NCI-H1048 (cell line): ENCODE measurements at regions not wholly inside any gene's neighbourhood (a gene's known extent, or its start where the extent isn't known, plus 50 kb on each side); places are given as distances from the start of the nearest gene placed in this dataset.

Experiments used
- DNase-seq: peaks from one replicate; lab custom pipeline; 2025; lab: John Stamatoyannopoulos, UW

DNA sequence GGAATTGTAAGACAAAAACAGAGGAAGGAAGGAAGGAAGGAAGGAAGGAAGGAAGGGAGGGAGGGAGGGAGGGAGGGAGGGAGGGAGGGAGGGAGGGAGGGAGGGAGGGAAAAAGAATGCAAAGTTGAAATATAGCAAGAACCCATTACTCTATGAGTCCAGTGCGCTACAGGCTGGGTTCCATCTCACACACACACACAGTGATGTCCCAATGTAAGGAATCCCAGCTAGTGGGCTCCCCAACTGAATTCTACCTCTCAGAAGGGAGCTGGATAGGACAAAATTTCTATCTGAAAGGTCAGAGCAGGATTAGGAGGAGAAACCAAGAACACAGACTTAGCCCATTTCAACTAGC is 173.4 kb downstream of the DAD1 start:
- DNase-seq = no peak

DNA sequence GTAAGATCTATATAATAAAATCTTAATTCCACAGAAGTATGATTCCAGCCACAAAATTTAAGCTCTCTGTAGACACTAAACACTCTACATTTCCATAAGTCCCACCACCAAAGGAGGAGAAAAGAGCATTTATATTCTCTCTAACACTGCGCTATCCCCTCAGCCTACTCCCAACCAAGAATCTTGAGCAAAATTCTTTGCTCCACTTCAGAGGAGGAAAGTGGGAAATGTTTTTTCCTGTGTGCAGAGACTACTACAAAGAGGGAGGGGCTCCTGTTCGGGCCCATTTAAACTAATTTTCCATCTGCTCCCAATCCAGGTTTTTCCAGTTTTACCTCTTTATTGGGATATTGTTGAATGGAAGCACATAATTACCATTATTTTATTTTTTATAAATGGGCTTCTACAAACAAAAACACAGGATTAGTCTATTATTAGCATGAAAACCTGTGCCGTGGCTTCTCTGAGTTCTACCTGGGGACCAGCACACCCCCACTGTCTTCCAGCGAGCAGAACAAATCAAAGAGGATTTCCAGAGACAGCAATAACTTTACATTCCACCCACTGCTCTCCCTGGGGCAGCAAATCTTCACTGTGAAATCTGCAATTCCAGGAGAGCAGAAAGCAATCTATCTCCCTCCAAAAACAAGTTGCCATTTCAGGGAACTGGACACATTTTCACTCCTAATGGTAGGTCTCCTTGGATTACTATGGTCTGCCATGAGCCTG is 174.0 kb downstream of the DAD1 start:
- DNase-seq = no peak

DNA sequence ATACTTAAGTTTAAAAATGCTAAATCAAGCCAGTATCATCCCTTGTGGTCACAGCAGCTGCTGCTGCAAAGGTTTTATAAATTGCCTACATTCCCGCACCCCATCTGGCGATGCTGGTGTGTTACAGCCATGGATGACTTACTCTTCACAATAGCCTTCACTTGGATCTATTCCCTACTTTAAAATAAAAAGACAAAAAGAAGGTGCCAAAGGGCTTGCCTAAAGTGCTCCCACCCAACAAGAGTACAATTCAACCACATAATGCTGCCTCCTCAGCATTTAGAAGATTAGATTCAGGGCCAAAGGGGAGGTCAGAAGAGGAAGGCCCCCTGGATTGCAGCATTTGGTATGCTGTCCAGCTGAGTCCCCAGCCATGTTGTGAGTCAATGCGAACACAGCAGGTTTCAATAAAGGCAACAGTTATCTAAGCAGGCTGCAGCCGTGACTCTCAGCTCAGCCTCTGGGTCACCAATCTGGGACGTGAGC is 176.1 kb downstream of the DAD1 start:
- no peak for DNase-seq

DNA sequence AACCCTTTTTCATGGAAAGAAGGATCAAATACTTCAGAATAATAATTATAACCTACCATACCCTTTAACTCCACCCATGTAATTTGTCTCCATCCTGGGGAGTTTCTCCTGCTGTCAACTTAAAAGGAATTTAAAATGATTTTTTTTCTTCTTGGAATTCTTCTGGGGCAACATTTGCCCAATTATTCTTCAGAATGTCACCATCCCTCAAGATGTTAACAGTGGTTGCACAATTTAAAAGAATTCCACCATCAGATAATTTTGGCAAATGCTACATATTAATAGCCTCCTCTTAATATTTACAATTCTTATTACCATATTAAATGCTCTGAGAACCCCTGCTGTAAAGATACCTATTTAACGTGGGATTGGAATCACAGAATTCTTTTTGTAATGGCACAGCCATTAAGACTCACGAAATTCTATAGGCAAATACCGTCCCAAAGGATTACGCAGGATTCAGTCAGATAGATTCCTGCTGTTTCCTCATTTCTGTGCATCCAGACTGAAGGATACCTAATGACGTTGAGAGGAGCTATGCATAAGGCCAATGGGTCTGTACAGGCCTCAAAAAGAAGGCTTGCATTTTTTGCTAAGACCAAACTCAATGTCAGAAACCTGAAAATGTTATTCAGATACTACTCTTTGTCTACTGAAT is 177.5 kb downstream of the DAD1 start:
- DNase-seq = no peak

DNA sequence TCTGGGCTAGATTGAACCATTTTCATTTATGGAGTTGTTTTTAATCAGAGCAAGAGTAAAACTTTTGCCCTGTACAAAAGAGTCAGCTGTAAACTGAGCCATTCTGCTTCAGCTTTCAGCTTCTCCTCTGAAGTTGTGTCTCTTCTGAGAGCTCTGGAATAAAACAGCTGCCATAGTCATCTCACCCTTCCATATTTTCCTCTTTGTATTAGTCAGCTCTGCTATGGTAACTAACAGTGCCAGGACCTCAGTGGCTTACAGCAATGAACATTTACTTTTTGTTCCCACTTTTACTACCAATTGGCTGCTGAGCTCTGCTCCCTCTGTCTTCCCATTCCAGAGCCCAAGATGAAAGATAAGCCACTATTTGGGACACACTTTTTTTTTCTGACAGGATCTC is 178.5 kb downstream of the DAD1 start:
- DNase-seq = no peak

DNA sequence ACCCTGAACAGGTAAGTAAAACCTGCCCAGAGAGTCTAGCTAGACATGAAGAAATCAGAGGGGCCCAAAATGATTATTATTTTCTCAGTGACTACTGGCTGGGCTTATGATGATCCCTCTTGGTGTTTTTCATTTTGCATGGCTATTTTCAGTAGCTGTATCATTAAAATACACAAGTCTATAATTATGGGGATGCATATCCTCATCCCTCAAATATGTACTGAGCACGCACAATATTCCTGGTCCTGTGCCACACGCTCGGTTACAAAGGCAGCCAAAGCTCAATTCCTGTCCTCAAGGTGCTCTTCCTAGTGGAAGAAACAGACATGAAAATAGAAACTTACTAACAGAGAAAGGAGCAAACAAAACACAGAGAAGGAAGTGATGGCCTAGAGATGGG is 180.0 kb downstream of the DAD1 start:
- no peak for DNase-seq

DNA sequence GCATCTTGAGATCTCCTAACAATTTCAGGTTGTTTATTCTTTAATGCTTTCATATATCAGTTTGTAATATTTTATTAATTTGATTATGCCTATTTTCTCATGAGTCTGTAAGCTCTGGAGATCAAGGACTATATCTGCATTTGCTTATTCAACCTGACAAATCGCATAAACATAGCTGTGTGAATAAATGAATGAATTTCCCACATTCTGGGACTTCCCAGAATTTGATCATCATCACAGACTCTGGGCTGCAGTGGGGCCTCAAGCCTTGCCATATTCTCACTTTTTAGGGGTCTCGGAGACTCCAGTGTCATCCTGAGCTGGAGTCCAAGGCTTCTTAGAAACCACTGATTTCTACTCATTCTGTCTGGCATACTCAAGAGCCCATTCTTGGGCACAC is 180.5 kb downstream of the DAD1 start:
- no peak for DNase-seq

DNA sequence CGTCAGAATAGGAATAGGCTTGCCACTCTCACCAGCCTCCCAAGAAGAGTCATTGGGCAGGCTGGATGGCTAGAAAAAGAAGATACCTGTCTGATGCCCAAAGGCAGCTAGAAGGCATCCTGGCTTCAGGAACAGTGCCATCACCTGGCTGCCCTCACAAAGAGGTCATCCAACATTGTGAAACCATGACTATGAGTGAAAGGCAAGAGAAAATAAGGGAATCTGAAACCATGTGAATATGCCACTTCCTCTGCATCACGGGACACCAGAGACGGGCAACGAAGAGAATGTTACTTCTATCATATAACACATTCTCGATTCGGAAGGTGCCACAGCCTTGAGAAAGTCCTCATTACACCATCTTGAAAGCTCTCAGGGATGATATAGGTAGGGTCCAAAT is 182.0 kb downstream of the DAD1 start:
- DNase-seq = no peak

DNA sequence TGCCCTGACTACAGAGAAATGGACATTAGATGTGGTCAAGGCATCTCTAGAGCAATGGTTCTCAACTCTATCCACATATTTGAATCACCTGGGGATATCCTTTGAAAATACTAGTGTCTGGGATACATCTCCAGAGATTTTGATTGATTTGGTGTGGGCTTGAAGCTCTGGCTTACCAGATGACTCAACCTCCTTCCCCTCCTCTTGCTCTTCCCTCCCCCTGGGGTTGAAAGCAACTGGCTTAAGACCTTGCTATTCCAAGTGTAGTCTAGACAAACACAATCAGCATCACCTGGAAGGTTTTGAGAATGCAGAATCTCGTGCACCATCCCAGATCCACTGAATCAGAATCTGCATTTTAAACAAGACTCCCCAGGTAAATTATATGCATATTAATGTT is 183.8 kb downstream of the DAD1 start:
- DNase-seq = no peak

DNA sequence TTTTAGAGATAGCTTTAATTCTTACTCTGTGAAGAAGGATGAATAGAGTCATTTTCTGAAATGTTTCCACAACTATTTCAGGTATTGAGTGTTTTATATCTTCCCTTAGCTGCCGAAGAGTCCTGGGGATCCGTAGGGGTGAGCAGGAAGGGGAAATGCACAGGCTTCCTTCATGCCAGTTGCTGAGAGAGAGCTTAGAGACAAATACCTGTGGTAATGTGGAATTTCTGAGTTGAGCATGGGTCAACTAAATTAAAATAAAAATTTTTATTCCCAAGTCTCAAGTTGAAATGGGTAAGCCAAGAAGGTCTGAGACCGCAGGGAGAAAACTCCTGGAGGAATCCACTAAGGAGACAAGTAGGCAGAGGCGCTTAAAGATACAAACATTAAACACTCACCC is 185.7 kb downstream of the DAD1 start:
- no peak for DNase-seq

DNA sequence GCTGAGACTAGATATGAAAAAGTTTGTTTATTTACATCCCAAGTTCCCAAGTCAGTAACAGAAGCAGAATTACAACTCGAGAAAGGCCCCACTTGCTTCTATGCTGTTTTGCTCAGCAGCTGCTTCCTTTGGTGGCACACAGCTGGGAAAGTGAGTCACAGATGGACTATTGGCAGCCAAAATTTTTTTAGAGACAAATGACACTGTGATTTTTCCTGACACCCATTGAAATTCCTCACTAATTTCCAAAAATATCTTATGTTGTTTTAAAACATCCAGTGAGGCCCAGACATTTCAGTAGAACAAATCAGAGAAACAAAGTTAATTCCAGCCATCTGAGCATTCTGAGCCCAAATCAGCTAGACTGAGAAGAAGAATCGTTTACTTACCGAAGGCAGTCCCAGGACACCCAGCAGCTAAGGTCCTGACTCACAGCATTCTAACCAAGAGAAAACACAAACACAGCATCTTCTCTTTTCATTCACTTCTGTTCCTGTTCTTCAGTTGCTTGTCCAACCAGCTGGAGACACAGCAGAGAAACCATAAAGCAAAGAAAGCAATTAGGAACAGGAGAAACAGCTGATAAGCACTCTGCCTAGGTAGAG is 188.3 kb downstream of the DAD1 start:
- no peak for DNase-seq

DNA sequence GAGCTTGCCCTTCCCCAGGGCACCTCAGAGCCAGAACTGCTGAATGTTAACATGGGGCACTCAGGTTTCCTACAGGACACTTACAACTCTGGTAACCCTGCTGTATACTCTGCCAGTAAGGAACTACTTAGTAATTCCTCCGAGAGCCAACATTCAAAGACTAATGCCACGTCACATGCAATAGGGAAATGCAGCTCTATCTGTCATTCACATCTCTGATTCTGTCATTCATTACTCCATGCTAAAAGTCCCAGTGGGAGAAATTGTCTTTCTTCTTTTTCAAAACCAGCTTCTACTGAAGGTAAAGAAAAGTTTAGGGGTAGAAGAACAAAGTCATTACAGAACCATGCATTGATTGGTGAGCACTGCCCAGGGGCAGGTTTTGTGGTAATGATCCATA is 189.2 kb downstream of the DAD1 start:
- no peak for DNase-seq

DNA sequence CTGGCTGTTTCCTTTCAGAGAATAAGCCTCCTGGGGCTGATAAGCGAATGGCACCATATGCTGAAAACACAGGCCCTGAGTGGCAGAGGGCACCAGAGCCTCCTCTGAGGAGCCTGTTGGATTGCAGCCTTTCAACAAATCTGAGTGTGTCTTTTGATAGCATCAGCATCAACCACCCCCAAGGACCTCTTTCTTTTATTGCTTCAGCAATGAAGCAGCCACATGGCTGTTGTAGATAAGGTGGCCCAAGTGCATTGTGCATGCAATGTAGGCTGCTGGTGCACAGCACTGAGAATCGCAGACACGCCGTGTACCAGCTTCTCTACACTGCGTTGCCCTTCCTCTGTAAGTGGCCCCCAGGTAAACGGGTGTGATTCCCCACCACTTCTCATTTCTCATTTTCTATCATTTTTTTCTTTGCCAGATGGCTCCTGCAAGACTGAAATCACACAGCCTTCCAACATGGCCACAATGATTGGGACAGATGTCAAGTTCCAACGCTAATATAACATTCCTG is 191.7 kb downstream of the DAD1 start:
- no peak for DNase-seq

DNA sequence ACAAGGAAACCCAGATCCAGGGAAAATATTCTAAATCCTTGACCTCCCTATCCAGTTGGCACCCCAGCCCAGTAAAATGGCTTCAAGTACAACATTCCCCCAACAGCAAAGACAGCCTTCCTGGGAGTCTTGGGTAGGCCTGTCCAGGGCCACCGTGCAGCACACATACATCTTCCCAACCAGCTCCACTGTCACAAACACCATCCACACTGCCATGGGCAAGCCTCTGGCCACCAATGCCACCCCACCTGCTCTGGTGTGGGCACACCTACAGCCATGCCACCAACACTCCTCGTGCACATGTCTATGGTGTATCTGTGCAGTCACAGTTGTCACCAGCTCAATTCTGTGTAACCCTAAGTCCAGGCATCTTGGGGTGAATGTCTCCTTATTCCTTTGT is 193.2 kb downstream of the DAD1 start:
- no peak for DNase-seq

DNA sequence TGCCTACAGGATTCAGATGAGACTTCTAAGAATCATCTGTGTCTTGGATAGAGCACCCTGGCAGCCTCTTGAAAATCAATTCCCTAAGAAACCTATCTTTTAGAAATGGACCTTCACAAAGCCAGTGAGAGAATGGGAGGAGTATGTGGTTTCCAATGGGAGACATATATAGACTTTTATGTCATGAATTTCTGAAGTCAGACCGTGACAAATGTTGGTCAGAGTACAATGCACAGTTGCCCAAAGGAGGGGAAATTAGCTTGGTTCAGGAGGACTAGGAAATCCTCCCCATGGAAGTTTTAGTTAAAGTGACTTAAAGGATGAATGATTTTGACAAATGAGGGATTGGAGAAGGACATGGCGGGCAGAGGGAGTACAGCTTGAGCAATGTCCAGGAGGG is 194.4 kb downstream of the DAD1 start:
- no peak for DNase-seq

DNA sequence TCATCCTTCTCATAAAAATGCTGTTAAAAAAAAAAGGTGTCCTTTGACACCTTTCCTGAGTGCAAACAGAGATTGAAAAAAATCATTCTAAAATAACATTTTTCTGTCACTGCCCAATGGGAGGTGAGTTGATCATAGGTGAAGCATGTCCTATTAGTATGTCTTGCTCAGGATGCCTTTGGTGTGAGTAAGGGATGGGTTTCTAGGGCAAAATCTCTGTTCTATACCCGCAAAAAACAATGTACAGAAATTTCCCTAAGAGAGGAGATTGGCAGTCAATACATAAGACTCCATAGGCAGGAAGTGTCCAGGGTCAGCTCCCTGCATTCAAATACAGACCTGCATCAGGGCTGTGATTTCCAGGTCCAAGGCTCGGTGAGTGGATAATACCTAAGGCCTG is 195.2 kb downstream of the DAD1 start:
- no peak for DNase-seq

DNA sequence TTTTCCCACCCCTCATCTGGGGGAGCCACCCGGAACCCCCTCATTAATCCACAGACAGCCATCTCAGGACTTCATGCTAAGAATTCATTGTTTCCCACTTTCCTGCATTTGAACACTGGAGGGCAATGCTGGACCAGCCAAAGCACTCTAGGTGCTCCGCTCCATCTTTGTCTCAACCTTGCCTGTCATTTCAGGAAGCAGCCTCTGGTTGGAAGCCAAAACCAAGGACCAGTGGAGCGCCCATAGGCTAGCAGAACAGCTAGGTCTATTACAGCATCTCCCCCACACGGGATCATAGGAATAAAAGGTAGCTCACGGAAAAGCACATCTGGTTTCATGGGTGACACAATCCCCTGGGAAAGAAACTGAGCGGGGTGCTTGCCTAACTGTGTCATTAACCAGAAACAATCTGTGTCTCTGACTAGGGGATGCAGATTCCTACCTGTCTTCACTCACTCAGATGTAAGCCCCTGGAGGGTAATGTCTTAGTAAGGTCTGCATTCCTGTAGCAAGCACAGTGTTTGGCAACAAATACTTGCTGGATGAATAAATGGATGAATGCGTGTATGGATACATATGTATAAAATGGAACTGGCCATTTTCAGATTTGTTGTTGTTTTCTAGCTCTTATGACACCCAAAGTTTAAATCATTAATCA is 197.0 kb downstream of the DAD1 start:
- no peak for DNase-seq

DNA sequence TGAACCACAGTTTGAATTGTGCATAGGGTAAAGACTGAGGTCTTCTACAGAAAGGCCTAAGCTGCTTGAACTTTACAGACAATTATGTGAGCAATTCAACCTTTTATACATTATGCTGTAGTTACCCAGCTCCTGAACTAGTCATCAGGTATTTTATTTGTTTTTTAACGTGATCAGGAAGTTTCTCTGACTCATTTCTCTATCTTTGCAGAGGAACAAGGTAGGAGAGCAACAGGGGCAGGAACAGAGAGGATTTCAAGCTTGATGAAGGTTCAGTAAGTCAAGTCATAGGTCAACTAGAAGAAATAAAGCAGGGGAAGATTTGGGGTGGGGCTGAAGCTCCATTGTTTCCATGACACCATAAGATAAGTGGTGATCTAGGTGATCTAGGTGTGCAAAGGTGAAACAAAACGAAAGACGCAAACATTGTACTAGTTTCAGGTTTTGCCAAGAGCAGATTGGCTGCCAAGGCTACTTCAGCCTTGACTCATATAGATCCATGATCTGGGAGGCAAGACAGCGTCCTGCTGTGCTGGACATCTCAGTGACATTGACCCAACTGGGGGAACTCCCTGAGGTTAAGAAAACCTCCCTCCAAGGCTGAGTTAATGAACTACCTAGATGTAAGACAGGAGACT is 198.1 kb downstream of the DAD1 start:
- DNase-seq = no peak

DNA sequence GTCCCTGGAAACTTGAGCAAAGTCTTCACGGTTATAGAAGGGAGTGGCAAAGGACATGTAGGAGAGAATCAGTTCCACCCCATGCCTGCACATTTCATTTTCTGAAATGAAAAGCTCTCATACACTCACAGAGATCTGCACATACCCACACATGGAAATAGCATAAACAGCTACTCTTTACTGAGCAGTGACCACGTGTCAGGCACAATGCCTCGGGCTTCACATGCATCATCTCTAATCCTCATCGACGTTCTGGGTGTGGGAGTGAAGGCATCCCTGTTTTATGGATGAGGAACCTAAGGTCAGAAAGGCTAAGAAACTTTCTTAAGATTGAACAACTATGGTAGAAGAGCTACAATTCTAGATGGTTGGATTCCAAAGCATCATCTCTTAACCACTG is 198.8 kb downstream of the DAD1 start:
- DNase-seq = no peak

DNA sequence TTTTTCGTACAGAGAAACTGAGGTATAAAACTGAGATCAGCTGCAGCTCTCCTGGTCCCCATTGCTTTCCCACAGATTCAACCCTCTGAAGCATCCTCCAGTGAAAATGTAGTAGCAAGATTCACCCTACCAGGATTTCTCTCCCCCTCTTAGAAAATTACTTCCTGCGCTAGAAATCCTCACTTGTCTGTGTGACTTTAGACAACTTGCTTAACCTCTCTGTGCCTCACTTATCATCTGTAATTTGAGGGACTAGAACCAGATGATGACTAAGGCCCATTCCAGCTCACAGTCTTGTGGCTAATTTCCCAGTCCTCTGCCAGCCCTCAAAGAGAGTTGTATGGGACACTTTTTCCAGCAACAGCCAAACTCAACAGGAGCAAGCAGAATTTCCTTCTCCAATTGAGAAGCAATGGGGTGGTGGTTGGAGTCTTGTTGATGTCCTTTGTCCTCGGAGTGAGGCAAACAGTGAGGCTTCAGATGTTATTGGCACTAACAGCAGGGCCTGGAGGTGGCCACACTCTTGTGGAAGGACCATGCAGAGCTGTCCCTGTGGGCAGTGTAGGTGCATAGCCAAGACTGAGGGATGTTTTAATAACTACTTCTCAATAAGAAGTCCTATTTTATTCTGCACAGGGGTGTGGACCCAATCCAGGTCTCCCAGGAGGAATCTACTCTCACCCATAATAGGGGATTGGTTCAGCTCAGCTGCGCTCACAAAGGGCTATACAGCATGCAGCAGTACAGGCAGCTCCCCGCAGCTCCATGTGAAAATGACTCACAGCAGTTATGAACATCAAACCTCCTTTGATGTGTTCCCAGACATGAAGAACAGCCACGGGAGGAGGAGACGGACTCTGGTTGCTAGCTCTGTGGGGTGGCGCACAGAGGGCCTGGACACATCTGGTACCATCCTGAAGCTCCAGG is 200.1 kb downstream of the DAD1 start:
- no peak for DNase-seq

DNA sequence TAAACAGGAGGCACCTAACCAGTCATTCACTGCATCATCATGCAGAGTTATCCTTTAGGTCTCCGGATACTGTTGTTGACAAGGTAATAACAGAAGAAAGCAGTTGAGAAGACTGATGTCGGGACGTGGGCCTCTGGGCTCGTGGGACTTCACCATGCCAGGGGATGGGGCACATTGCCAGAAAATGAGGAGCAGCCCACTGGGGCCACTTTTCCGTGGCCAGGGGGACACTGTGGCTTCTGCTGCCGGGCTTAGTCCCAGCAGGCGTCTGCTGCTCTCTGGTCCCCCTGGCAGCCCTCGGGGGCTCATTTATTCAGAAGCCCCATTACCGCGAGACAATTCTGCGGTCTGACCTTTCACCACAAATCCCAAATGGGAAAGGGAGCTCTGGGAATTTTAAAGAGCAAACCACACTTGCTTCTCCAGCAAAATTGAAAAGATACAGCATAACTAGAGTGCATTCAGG is 201.2 kb downstream of the DAD1 start:
- no peak for DNase-seq
